Fibroblast of mammary gland (primary cell): ENCODE measurements at regions not wholly inside any gene's neighbourhood (a gene's known extent, or its start where the extent isn't known, plus 50 kb on each side); places are given as distances from the start of the nearest gene placed in this dataset.
"Not testable (repeated sequence)": the region's sequence is repeated elsewhere in the genome, so short reads cannot be mapped to it uniquely, and the experiment has no call there.

Experiments
- DNase-seq: peaks from one replicate; pipeline ENCODE4 v3.0.0-alpha.2; 2010; ENCODE audit warnings: low read depth
- H3K4me3 ChIP-seq: 2 replicates; pipeline ENCODE4 v1.5.1; 2011; ENCODE audit warnings: low read depth, mild to moderate bottlenecking, low read length, moderate library complexity; ENCODE audit not compliant: control insufficient read depth
- CTCF ChIP-seq: conservative IDR thresholded peaks from 2 replicates; pipeline ENCODE4 v1.5.1; 2011; ENCODE audit warnings: low read depth, low read length, inconsistent platforms; ENCODE audit not compliant: control insufficient read depth, insufficient read depth

GRCh38 chr10:90288391-90288933, 569.4 kb downstream of the HTR7 start:
- DNase-seq: peak; percentile 57
- H3K4me3 ChIP-seq: no peak overlapping the region
- TF ChIP-seq CTCF: peak; percentile 34

GRCh38 chr10:90289037-90289436, 568.8 kb downstream of the HTR7 start:
- H3K4me3 ChIP-seq: no peak overlapping the region
- peak; percentile 40 for DNase-seq
- TF ChIP-seq CTCF: no peak

GRCh38 chr10:90293616-90294015, 564.2 kb downstream of the HTR7 start:
- TF ChIP-seq CTCF: no peak
- H3K4me3 ChIP-seq: no peak overlapping the region
- no peak for DNase-seq

GRCh38 chr10:90294821-90295540, 562.9 kb downstream of the HTR7 start:
- not testable (repeated sequence) for H3K4me3 ChIP-seq, DNase-seq

GRCh38 chr10:90302031-90302430, 555.8 kb downstream of the HTR7 start:
- not testable (repeated sequence) for DNase-seq, H3K4me3 ChIP-seq

GRCh38 chr10:90302758-90303481, 554.9 kb downstream of the HTR7 start:
- no peak for TF ChIP-seq CTCF
- H3K4me3 ChIP-seq: no peak overlapping the region
- no peak for DNase-seq

GRCh38 chr10:90304533-90304932, 553.3 kb downstream of the HTR7 start:
- H3K4me3 ChIP-seq: no peak overlapping the region
- no peak for DNase-seq
- TF ChIP-seq CTCF: no peak
